GM19395 (cell line): ENCODE measurements at regions not wholly inside any gene's neighbourhood (a gene's known extent, or its start where the extent isn't known, plus 50 kb on each side); places are given as distances from the start of the nearest gene placed in this dataset.
"Not testable (repeated sequence)": the region's sequence is repeated elsewhere in the genome, so short reads cannot be mapped to it uniquely, and the experiment has no call there.

ENCODE experiments used
- ATAC-seq: cut with Tn5 transposase; IDR thresholded peaks from one replicate; pipeline ENCODE4 v1.9.1; 2021; ENCODE audit warnings: mild to moderate bottlenecking, moderate library complexity; ENCODE audit not compliant: unreplicated experiment

- ATAC-seq = no peak
Measured at GRCh38 chr3:154842536-154842935, 237.6 kb upstream of the MME start.

- ATAC-seq = no peak
Measured at GRCh38 chr3:154835639-154836038, 244.5 kb upstream of the MME start.

- ATAC-seq = not testable (repeated sequence)
Measured at GRCh38 chr3:154834831-154835230, 245.3 kb upstream of the MME start.

- no peak for ATAC-seq
Measured at GRCh38 chr3:154829929-154830328, 250.2 kb upstream of the MME start.

- no peak for ATAC-seq
Measured at GRCh38 chr3:154819491-154819890, 260.6 kb upstream of the MME start.

- ATAC-seq = no peak
Measured at GRCh38 chr3:154818676-154819255, 261.4 kb upstream of the MME start.

GRCh38 chr3:154810017-154810416 lies 270.1 kb upstream of the MME start:
- ATAC-seq = not testable (repeated sequence)

GRCh38 chr3:154801729-154802128 lies 278.4 kb upstream of the MME start:
- no peak for ATAC-seq

GRCh38 chr3:154799800-154800199 lies 280.3 kb upstream of the MME start:
- ATAC-seq = no peak

- ATAC-seq = no peak
Measured at GRCh38 chr3:154795582-154795981, 284.5 kb upstream of the MME start.

GRCh38 chr3:154794814-154795445 lies 285.2 kb upstream of the MME start:
- ATAC-seq = no peak

- no peak for ATAC-seq
Measured at GRCh38 chr3:154794391-154794790, 285.7 kb upstream of the MME start.

GRCh38 chr3:154792828-154793227 lies 287.3 kb upstream of the MME start:
- no peak for ATAC-seq

- no peak for ATAC-seq
Measured at GRCh38 chr3:154791611-154792010, 288.5 kb upstream of the MME start.

GRCh38 chr3:154786724-154787123 lies 293.4 kb upstream of the MME start:
- ATAC-seq = no peak

- ATAC-seq = no peak
Measured at GRCh38 chr3:154783521-154783931, 296.6 kb upstream of the MME start.

- ATAC-seq = no peak
Measured at GRCh38 chr3:154783061-154783460, 297.1 kb upstream of the MME start.

- no peak for ATAC-seq
Measured at GRCh38 chr3:154782151-154782550, 298.0 kb upstream of the MME start.

- no peak for ATAC-seq
Measured at GRCh38 chr3:154781595-154781994, 298.5 kb upstream of the MME start.

- ATAC-seq = no peak
Measured at GRCh38 chr3:154780263-154780662, 299.9 kb upstream of the MME start.

GRCh38 chr3:154779571-154779970 lies 300.5 kb upstream of the MME start:
- no peak for ATAC-seq

GRCh38 chr3:154778057-154778456 lies 302.1 kb upstream of the MME start:
- no peak for ATAC-seq
